Hepatocyte (in vitro differentiated cells): ENCODE measurements at regions not wholly inside any gene's neighbourhood (a gene's known extent, or its start where the extent isn't known, plus 50 kb on each side); places are given as distances from the start of the nearest gene placed in this dataset.
A peak's percentile ranks its signal among the peaks of the same experiment; 100 is the strongest.

Source experiments
- DNase-seq: peaks from one replicate; pipeline ENCODE4 v3.0.0-alpha.2; 2016; ENCODE audit warnings: low spot score
- H2AFZ ChIP-seq: fragments of 200-600 bp; sonication (generic); 2 replicates; pipeline ENCODE4 v1.6.0; 2016; ENCODE audit warnings: antibody characterized with exemption, mild to moderate bottlenecking
- H3K27ac ChIP-seq: fragments of 200-600 bp; sonication (generic); 2 replicates; pipeline ENCODE4 v1.5.1; 2016; ENCODE audit warnings: mild to moderate bottlenecking
- H3K27me3 ChIP-seq: fragments of 200-600 bp; sonication (generic); 2 replicates; pipeline ENCODE4 v1.6.1; 2016
- H3K36me3 ChIP-seq: fragments of 200-600 bp; sonication (generic); replicated peaks from 2 replicates; pipeline ENCODE4 v1.5.1; 2016; ENCODE audit warnings: low read depth; ENCODE audit not compliant: insufficient read depth
- H3K4me1 ChIP-seq: fragments of 200-600 bp; sonication (generic); 2 replicates; pipeline ENCODE4 v1.5.1; 2016; ENCODE audit warnings: mild to moderate bottlenecking, moderate library complexity; ENCODE audit not compliant: insufficient read depth
- H3K4me2 ChIP-seq: fragments of 200-600 bp; sonication (generic); 2 replicates; pipeline ENCODE4 v1.6.0; 2016
- H3K4me3 ChIP-seq: fragments of 200-600 bp; sonication (generic); 2 replicates; pipeline ENCODE4 v1.5.1; 2016; ENCODE audit warnings: mild to moderate bottlenecking
- H3K79me2 ChIP-seq: fragments of 200-600 bp; sonication (generic); 2 replicates; pipeline ENCODE4 v1.6.0; 2017; ENCODE audit warnings: mild to moderate bottlenecking
- H3K9me2 ChIP-seq: fragments of 200-600 bp; sonication (generic); replicated peaks from 2 replicates; pipeline ENCODE4 v1.6.0; 2017; ENCODE audit warnings: mild to moderate bottlenecking; ENCODE audit not compliant: insufficient read depth
- H3K9me3 ChIP-seq: fragments of 200-600 bp; sonication (generic); 2 replicates; pipeline ENCODE4 v1.5.1; 2016; ENCODE audit warnings: low read depth, mild to moderate bottlenecking
- H4K20me1 ChIP-seq: fragments of 200-600 bp; sonication (generic); 2 replicates; pipeline ENCODE4 v1.6.0; 2016; ENCODE audit warnings: mild to moderate bottlenecking; ENCODE audit not compliant: insufficient read depth, poor library complexity, severe bottlenecking
- EZH2 ChIP-seq: fragments of 200-600 bp; sonication (generic); IDR thresholded peaks from 2 replicates; pipeline ENCODE4 v1.6.1; 2016; ENCODE audit warnings: antibody characterized with exemption, mild to moderate bottlenecking, borderline replicate concordance
- EZH2phosphoT487 ChIP-seq: fragments of 200-600 bp; sonication (generic); IDR thresholded peaks from one replicate; pipeline ENCODE4 v1.6.1; 2018; ENCODE audit warnings: antibody characterized with exemption, mild to moderate bottlenecking, low read depth, moderate library complexity; ENCODE audit not compliant: unreplicated experiment, severe bottlenecking
- WGBS: methylation state at CpG from one replicate; pipeline ENCODE4 v1.1.6; 2016; ENCODE audit warnings: low lambda C conversion rate; ENCODE audit errors: missing lambda C conversion rate; 5-methylcytosine and 5-hydroxymethylcytosine counted together
- TF ChIP-seq, protein P1 (sequence below): fragments of 200-600 bp; sonication (generic); IDR thresholded peaks from 2 replicates; pipeline ENCODE4 v1.5.1; 2016; ENCODE audit warnings: antibody characterized with exemption, mild to moderate bottlenecking; ENCODE audit not compliant: poor library complexity

DNA sequence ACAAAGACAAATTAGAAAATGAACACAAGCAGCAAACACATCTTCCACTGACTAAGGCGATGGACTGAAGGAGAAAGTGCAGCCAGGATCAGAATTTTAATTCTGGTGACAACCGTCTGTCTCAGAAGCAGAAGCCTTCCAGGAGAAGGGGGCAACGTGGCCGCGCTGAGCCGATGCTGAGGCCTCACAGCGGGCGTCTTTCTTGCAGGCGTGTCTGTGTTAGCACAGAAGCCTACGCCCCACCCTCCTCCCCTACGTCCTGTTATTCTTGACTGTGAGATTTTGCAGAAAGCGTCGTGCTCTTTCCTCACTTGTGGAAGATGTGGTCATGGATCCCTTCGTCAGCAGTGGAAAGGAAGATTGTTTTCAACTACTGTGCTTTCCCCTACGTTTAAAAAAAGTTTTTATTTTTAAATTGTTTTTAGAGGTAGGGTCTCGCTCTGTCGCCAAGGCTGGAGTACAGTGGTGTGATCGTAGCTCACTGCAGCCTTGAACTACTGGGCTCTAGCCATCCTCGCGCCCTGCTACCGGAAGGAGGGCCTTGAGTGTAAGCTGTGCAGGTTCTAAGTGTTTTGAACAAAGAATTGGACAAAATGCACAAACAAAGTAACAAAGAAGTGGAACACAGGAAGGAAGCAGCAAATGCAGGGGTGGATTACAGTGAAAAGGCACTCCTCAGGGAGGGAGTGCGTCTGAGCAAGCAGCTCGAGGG, 422.0 kb downstream of the GALR1 start:
- peak overlapping the region; percentile 60 for H3K4me2 ChIP-seq
- 43% methylated on average over 23 of the region's 23 CpGs for WGBS

DNA sequence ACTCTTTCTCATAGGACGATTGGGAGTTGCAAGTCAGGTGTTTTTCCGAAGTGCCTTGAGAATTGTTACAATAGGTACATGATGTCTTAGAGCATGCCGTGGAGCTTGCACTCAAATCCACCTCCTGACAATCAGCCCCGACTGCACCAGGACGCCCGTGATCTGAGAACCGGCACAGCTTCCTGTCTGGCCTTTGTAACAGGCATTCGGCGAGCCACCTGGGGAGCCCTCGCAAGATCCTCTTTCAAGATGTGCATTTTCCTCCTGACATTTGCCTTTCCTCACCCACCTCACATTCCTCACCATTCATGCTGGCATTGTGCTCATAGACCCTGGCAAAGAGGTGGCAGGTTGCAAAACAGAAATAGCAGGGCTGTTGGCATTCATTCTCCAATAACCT, 427.3 kb downstream of the GALR1 start:
- no peaks in the 10 kb centered on the region for H3K4me1 ChIP-seq
- H3K27ac ChIP-seq = no peak overlapping the region
- TF ChIP-seq, protein P1, sequence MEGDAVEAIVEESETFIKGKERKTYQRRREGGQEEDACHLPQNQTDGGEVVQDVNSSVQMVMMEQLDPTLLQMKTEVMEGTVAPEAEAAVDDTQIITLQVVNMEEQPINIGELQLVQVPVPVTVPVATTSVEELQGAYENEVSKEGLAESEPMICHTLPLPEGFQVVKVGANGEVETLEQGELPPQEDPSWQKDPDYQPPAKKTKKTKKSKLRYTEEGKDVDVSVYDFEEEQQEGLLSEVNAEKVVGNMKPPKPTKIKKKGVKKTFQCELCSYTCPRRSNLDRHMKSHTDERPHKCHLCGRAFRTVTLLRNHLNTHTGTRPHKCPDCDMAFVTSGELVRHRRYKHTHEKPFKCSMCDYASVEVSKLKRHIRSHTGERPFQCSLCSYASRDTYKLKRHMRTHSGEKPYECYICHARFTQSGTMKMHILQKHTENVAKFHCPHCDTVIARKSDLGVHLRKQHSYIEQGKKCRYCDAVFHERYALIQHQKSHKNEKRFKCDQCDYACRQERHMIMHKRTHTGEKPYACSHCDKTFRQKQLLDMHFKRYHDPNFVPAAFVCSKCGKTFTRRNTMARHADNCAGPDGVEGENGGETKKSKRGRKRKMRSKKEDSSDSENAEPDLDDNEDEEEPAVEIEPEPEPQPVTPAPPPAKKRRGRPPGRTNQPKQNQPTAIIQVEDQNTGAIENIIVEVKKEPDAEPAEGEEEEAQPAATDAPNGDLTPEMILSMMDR = no peak
- TF ChIP-seq EZH2 = no peak
- no peak for TF ChIP-seq EZH2phosphoT487
- H3K36me3 ChIP-seq = no peaks in the 10 kb centered on the region
- no peaks in the 10 kb centered on the region for H3K9me2 ChIP-seq
- no peaks in the 10 kb centered on the region for H3K79me2 ChIP-seq
- H3K4me3 ChIP-seq = no peak overlapping the region
- no peak overlapping the region for H2AFZ ChIP-seq
- no peaks in the 10 kb centered on the region for H3K27me3 ChIP-seq
- WGBS = 39% methylated on average over 10 of the region's 10 CpGs
- no peaks in the 10 kb centered on the region for H4K20me1 ChIP-seq
- H3K4me2 ChIP-seq = no peak overlapping the region
- H3K9me3 ChIP-seq = no peaks in the 10 kb centered on the region
- DNase-seq = no peak

More for the DNA sequence above, 422.0 kb downstream of the GALR1 start:
- Histone ChIP-seq H3K9me2 (no peaks in the 10 kb centered on the region), H3K4me1 (no peaks in the 10 kb centered on the region), H2AFZ (peak overlapping the region; percentile 9), H3K27me3 (no peaks in the 10 kb centered on the region), H4K20me1 (no peaks in the 10 kb centered on the region), H3K79me2 (no peaks in the 10 kb centered on the region), H3K36me3 (no peaks in the 10 kb centered on the region), H3K9me3 (no peaks in the 10 kb centered on the region), H3K27ac (no peak overlapping the region), H3K4me3 (no peak overlapping the region)
- TF ChIP-seq EZH2phosphoT487 (no peak), EZH2 (no peak)
- TF ChIP-seq, protein P1 = no peak
- DNase-seq = peak; percentile 28

DNA sequence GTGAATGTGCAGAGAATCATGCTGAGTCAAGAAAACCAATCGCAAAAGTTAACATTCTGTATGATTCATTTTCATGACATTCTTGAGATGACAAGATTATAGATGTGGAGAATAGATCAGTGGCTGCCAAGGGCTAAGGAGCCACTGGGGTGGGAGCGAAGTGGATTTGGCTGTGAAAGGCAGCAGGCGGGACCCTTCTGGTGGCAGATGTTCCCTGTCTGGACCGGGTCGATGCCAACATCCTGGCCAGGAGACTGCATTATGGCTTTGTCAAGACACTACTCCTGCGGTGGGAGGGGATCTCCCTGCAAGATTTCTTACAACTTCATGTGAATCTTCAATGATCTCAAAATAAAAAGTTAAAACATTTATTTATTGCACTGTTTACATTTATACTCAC, 427.9 kb downstream of the GALR1 start:
- Histone ChIP-seq H4K20me1 (no peaks in the 10 kb centered on the region), H3K79me2 (no peaks in the 10 kb centered on the region), H3K36me3 (no peaks in the 10 kb centered on the region), H3K9me3 (no peaks in the 10 kb centered on the region), H3K4me2 (no peak overlapping the region), H2AFZ (no peak overlapping the region), H3K27ac (no peak overlapping the region), H3K9me2 (no peaks in the 10 kb centered on the region), H3K4me1 (no peaks in the 10 kb centered on the region), H3K4me3 (no peak overlapping the region), H3K27me3 (no peaks in the 10 kb centered on the region)
- TF ChIP-seq, protein P1 = no peak
- TF ChIP-seq EZH2phosphoT487 (no peak), EZH2 (no peak)
- no peak for DNase-seq
- WGBS = 89% methylated on average over 6 of the region's 6 CpGs
